ENCODE measurements at regions not wholly inside any gene's neighbourhood (a gene's known extent, or its start where the extent isn't known, plus 50 kb on each side); places are given as distances from the start of the nearest gene placed in this dataset.

GRCh38 chr4:152094970-152095700 lies 334.3 kb upstream of the GATB start:
- Mint-ChIP-seq H3K4me3 (ENCODE audit: low read depth) (no peak overlapping the region), H3K4me1 (ENCODE audit: low read depth) (peaks cover 6% of the 10 kb centered on the region)

GRCh38 chr4:152091405-152091804 lies 330.6 kb upstream of the GATB start:
- DNase-seq (ENCODE audit: low spot score, unreplicated experiment): no peak
- Mint-ChIP-seq H3K9me3 (ENCODE audit: low read depth) (no peaks in the 10 kb centered on the region), H3K4me1 (ENCODE audit: low read depth) (peaks cover 6% of the 10 kb centered on the region), H3K4me3 (ENCODE audit: low read depth) (no peak overlapping the region), H3K27ac (no peak overlapping the region), H3K36me3 (ENCODE audit: insufficient read depth) (no peaks in the 10 kb centered on the region), H3K27me3 (peaks cover 10% of the 10 kb centered on the region)
- TF ChIP-seq CTCF (IDR thresholded peaks at IDR 0.05; ENCODE audit: unreplicated experiment): no peak

More at GRCh38 chr4:152094970-152095700, 334.3 kb upstream of the GATB start:
- H3K27me3 Mint-ChIP-seq: peaks cover 10% of the 10 kb centered on the region
- no peak for TF ChIP-seq CTCF (IDR thresholded peaks at IDR 0.05; ENCODE audit: unreplicated experiment)
- no peak overlapping the region for H3K27ac Mint-ChIP-seq
- DNase-seq (ENCODE audit: low spot score, unreplicated experiment): no peak
- no peaks in the 10 kb centered on the region for H3K36me3 Mint-ChIP-seq (ENCODE audit: insufficient read depth)
- no peaks in the 10 kb centered on the region for H3K9me3 Mint-ChIP-seq (ENCODE audit: low read depth)

GRCh38 chr4:152090543-152090942 lies 329.7 kb upstream of the GATB start:
- no peaks in the 10 kb centered on the region for H3K9me3 Mint-ChIP-seq (ENCODE audit: low read depth)
- no peak overlapping the region for H3K27ac Mint-ChIP-seq
- peaks cover 6% of the 10 kb centered on the region for H3K4me1 Mint-ChIP-seq (ENCODE audit: low read depth)
- H3K27me3 Mint-ChIP-seq: peaks cover 7% of the 10 kb centered on the region
- no peak overlapping the region for H3K4me3 Mint-ChIP-seq (ENCODE audit: low read depth)
- TF ChIP-seq CTCF (IDR thresholded peaks at IDR 0.05; ENCODE audit: unreplicated experiment): no peak
- no peak for DNase-seq (ENCODE audit: low spot score, unreplicated experiment)
- no peaks in the 10 kb centered on the region for H3K36me3 Mint-ChIP-seq (ENCODE audit: insufficient read depth)

GRCh38 chr4:152089584-152089983 lies 328.8 kb upstream of the GATB start:
- Mint-ChIP-seq H3K27me3 (peaks cover 7% of the 10 kb centered on the region), H3K9me3 (ENCODE audit: low read depth) (no peaks in the 10 kb centered on the region), H3K36me3 (ENCODE audit: insufficient read depth) (no peaks in the 10 kb centered on the region), H3K4me1 (ENCODE audit: low read depth) (peaks cover 2% of the 10 kb centered on the region), H3K27ac (no peak overlapping the region), H3K4me3 (ENCODE audit: low read depth) (no peak overlapping the region)
- DNase-seq (ENCODE audit: low spot score, unreplicated experiment): no peak
- TF ChIP-seq CTCF (IDR thresholded peaks at IDR 0.05; ENCODE audit: unreplicated experiment): no peak

GRCh38 chr4:152087335-152087734 lies 326.5 kb upstream of the GATB start:
- TF ChIP-seq CTCF (IDR thresholded peaks at IDR 0.05; ENCODE audit: unreplicated experiment): no peak
- no peaks in the 10 kb centered on the region for H3K4me1 Mint-ChIP-seq (ENCODE audit: low read depth)
- no peak overlapping the region for H3K27ac Mint-ChIP-seq

More at GRCh38 chr4:152087335-152087734, 326.5 kb upstream of the GATB start:
- peaks cover 3% of the 10 kb centered on the region for H3K27me3 Mint-ChIP-seq
- H3K4me3 Mint-ChIP-seq (ENCODE audit: low read depth): no peak overlapping the region
- no peaks in the 10 kb centered on the region for H3K9me3 Mint-ChIP-seq (ENCODE audit: low read depth)
- DNase-seq (ENCODE audit: low spot score, unreplicated experiment): no peak
- no peaks in the 10 kb centered on the region for H3K36me3 Mint-ChIP-seq (ENCODE audit: insufficient read depth)

All from progenitor cell of endocrine pancreas (in vitro differentiated cells).